Upper lobe of right lung (tissue), 1 donor: ENCODE measurements at regions not wholly inside any gene's neighbourhood (a gene's known extent, or its start where the extent isn't known, plus 50 kb on each side); places are given as distances from the start of the nearest gene placed in this dataset.
"Not testable (repeated sequence)": the region's sequence is repeated elsewhere in the genome, so short reads cannot be mapped to it uniquely, and the experiment has no call there.

Experiments
- ATAC-seq: fragments of 200-7000 bp; cut with Tn5 transposase; one replicate; pipeline ENCODE4 v1.9.1; 2020; ENCODE audit warnings: mild to moderate bottlenecking, moderate library complexity
- DNase-seq: peaks from one replicate; pipeline ENCODE4 v3.0.0-alpha.2; 2020
- H3K27ac ChIP-seq: fragments of 200-600 bp; one replicate; pipeline ENCODE4 v1.8.0; 2022
- H3K27me3 ChIP-seq: fragments of 200-600 bp; one replicate; pipeline ENCODE4 v1.8.0; 2022; ENCODE audit warnings: mild to moderate bottlenecking
- H3K36me3 ChIP-seq: fragments of 200-600 bp; one replicate; pipeline ENCODE4 v1.8.0; 2022
- H3K4me1 ChIP-seq: fragments of 200-600 bp; one replicate; pipeline ENCODE4 v1.8.0; 2022
- H3K4me3 ChIP-seq: fragments of 200-600 bp; one replicate; pipeline ENCODE4 v1.8.0; 2022; ENCODE audit warnings: mild to moderate bottlenecking
- H3K9me3 ChIP-seq: fragments of 200-600 bp; one replicate; pipeline ENCODE4 v1.8.0; 2022
- CTCF ChIP-seq: fragments of 200-600 bp; IDR thresholded peaks from one replicate; pipeline ENCODE4 v1.8.0; 2022; ENCODE audit warnings: antibody characterized with exemption
- intact Hi-C: fragments of 100-400 bp; cut with DNase I; formaldehyde crosslinking; loops from one replicate; pipeline ENCODE4 v1.11.0; 2022
- donor health status: DM: no; HTN: yes; CAD: no; lungs with severe emphysema.

DNA sequence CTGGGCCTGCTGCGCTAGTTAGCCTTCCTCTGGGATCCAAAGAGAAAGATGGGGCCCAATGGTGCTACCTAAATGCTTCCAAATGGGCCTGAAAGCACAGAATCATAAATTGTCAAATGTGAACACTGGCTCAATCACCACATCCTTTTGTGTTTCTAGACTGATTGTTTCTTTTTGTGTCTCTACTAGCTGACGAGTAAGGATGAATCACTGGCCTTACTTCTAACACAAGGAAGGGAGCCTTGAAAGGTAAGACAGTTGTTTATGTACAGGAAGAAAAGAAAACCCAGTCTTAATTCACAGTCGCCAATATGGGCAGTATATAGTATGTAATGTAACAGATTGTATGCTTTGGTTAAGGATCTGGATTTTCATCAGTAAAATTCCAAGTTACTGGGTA lies 89.5 kb downstream of the ZNF92 start:
- intact Hi-C loops = no loop called here
- no peaks in the 10 kb centered on the region for H3K9me3 ChIP-seq
- no peak for TF ChIP-seq CTCF

GRCh38 chr7:65469919-65470558 lies 96.4 kb downstream of the ZNF92 start:
- intact Hi-C loops, H3K4me3 ChIP-seq, H3K27me3 ChIP-seq, ATAC-seq, H3K4me1 ChIP-seq, H3K27ac ChIP-seq, H3K9me3 ChIP-seq, H3K36me3 ChIP-seq, DNase-seq: not testable (repeated sequence)

More for the DNA sequence above, 89.5 kb downstream of the ZNF92 start:
- Histone ChIP-seq H3K36me3 (no peaks in the 10 kb centered on the region), H3K4me3 (no peak overlapping the region), H3K27ac (no peak overlapping the region), H3K4me1 (no peaks in the 10 kb centered on the region), H3K27me3 (no peaks in the 10 kb centered on the region)
- no peak for ATAC-seq
- no peak for DNase-seq

DNA sequence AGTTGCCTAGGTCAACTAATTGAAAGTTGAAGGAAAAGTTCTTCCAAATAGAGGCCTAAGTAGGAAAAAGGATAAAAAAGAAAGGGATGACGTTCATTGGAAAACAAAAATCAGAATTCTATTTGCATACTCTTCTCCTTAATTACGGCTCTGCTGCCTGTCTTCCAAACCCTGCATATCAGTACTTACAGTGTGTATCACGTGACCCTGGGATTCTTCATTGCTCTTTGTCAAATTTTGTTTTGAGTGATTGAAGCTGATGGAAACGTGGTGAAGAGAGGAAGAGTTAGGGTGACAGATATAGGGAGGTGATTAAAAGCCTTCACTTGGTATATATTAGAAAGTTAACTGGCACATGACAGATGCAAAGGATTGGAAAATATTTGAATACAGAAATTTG lies 97.9 kb downstream of the ZNF92 start:
- Histone ChIP-seq H3K36me3 (no peaks in the 10 kb centered on the region), H3K27me3 (no peaks in the 10 kb centered on the region), H3K9me3 (no peaks in the 10 kb centered on the region), H3K4me1 (no peaks in the 10 kb centered on the region), H3K27ac (no peak overlapping the region), H3K4me3 (no peak overlapping the region)
- DNase-seq = no peak
- ATAC-seq = no peak
- intact Hi-C loops = no loop called here
- no peak for TF ChIP-seq CTCF

DNA sequence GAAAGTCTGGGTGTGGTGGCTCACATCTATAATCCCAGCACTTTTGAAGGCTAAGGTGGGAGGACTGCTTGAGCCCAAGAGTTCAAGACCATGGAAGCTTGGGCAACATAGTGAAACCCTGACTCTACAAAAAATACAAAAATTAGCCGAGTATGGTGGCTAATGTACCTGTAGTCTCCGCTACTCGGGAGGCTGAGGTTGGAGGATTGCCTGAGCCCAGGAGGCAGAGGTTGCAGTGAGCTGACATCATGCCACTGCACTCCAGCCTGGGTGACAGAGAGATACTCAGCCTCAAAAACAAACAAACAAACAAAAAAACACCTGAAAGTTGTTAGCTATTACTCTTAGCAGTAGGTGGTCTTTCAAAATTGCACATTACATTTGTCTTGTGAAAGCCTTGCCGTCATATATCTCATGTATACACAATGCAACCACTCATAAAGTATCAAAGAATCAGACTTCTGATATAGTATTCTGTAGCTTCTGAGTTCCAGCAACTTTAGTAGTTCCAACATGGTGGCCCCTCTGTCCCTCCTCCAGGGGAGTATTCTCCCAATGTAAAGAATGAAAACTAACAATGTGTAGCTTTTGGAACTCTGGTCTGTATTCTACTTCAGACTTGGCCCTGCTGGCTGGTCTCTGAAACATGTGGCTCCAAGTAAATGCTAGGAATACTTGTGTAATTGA lies 101.5 kb downstream of the ZNF92 start:
- no peak overlapping the region for H3K27ac ChIP-seq
- ATAC-seq = no peak
- no peak for TF ChIP-seq CTCF

GRCh38 chr7:65475734-65476319 lies 102.2 kb downstream of the ZNF92 start:
- ATAC-seq (peak; percentile 25), DNase-seq (no peak)
- no peak overlapping the region for H3K4me3 ChIP-seq
- no peaks in the 10 kb centered on the region for H3K36me3 ChIP-seq
- H3K27me3 ChIP-seq = no peaks in the 10 kb centered on the region
- no peak for TF ChIP-seq CTCF
- H3K27ac ChIP-seq = no peak overlapping the region
- H3K4me1 ChIP-seq = no peaks in the 10 kb centered on the region
- intact Hi-C loops = no loop called here
- H3K9me3 ChIP-seq = no peaks in the 10 kb centered on the region

More for the DNA sequence above, 101.5 kb downstream of the ZNF92 start:
- H3K9me3 ChIP-seq = no peaks in the 10 kb centered on the region
- no peaks in the 10 kb centered on the region for H3K27me3 ChIP-seq
- no peaks in the 10 kb centered on the region for H3K4me1 ChIP-seq
- H3K36me3 ChIP-seq = no peaks in the 10 kb centered on the region
- intact Hi-C loops = no loop called here
- DNase-seq = no peak
- no peak overlapping the region for H3K4me3 ChIP-seq

DNA sequence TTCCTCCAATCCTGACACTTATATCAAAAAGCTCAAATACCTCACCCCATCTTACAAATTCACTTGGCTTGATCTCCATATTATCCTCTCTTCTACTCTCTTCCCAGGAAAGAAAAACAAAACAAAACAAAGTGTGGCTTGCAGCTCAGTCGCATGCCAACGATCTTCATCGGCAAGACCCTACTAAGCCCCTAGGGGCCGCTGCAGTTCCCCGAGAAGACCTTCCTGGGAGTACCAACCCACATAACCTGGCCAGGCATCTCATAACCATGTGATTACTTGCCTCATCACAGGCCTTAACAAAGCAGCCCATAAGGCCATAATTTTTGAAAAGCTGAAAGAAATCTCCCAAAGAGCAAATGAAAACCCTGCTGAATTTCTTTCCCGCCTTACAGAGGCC lies 103.7 kb downstream of the ZNF92 start:
- Histone ChIP-seq H3K9me3 (no peaks in the 10 kb centered on the region), H3K27ac (no peak overlapping the region), H3K4me1 (no peaks in the 10 kb centered on the region), H3K36me3 (no peaks in the 10 kb centered on the region), H3K27me3 (no peaks in the 10 kb centered on the region), H3K4me3 (no peak overlapping the region)
- DNase-seq = no peak
- TF ChIP-seq CTCF = peak; percentile 13
- intact Hi-C loops = no loop called here
- ATAC-seq = peak; percentile 48
